ENCODE measurements at regions not wholly inside any gene's neighbourhood (a gene's known extent, or its start where the extent isn't known, plus 50 kb on each side); places are given as distances from the start of the nearest gene placed in this dataset.

DNA sequence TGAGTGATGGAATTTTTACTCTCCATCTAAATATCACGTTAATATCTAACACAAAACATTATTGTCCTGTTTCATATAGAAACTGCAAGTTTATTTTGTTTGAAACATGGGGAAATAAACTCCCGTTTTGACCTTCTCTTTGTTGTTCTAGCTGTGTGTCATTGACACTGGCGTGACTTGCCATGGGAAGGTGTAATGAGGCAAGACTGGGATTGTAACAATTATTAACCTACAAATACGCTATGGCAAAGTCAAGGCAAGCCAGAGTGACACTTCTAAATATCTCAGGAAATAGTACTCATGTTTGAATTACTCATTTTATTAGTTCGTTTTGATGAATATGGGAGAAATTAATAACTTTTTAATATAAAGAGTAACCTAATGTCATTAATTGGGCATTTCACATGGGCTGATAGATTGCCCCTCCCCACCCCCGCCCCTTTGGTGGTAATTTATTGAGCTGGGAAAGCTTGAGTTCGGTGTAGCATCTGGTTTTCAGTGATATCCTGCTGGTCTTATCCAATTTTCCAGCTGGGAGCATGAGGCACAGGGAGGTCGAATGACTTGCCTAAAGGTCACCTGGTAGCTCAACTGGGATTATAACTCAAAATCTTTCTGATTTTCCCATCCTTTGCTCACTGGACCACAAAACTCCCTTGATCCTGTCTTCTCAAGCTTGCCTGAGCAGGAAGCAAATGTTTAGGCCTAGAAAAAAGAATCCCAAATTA is 380.6 kb upstream of the JAG1 start:
- Histone ChIP-seq H2BK15ac (ENCODE audit: low read depth, low read length) (no peak overlapping the region), H3K9me1 (ENCODE audit: insufficient read depth, low read length) (no peaks in the 10 kb centered on the region), H3K4me1 (ENCODE audit: control insufficient read depth, insufficient read depth, low read length) (no peaks in the 10 kb centered on the region), H3K4ac (ENCODE audit: low read depth, low read length) (no peak overlapping the region), H3K27me3 (ENCODE audit: control insufficient read depth, insufficient read depth, low read length) (no peaks in the 10 kb centered on the region), H4K8ac (ENCODE audit: low read depth in 2 of 2, low read length in 2 of 2) (no peak overlapping the region), H3K23ac (ENCODE audit: low read depth, low read length) (no peak overlapping the region), H2BK120ac (ENCODE audit: low read depth, low read length) (no peak overlapping the region), H3K9ac (ENCODE audit: low read depth, low read length) (no peak overlapping the region), H3K4me2 (ENCODE audit: low read depth, low read length) (no peak overlapping the region), H3K27ac (ENCODE audit: insufficient read depth, low read length) (no peak overlapping the region), H3K14ac (replicated peaks; ENCODE audit: low read depth, low read length) (no peak overlapping the region), H3K79me1 (ENCODE audit: low read depth in 1 of 2, low read length in 2 of 2) (no peaks in the 10 kb centered on the region), H3K9me3 (ENCODE audit: control insufficient read depth, insufficient read depth, low read length) (no peaks in the 10 kb centered on the region), H4K91ac (ENCODE audit: insufficient read depth, low read depth, low read length) (no peak overlapping the region), H2AFZ (replicated peaks; ENCODE audit: low read length, poor library complexity) (no peak overlapping the region), H2AK5ac (ENCODE audit: low read depth, low read length) (no peak overlapping the region), H2BK20ac (ENCODE audit: low read depth, low read length) (no peak overlapping the region), H2AK9ac (replicated peaks; ENCODE audit: low read depth, low read length, poor library complexity) (no peak overlapping the region), H3K4me3 (ENCODE audit: insufficient read depth, low read depth, low read length) (no peak overlapping the region), H4K5ac (ENCODE audit: low read depth, low read length) (no peak overlapping the region), H2BK5ac (ENCODE audit: low read depth, low read length, poor library complexity, severe bottlenecking) (no peak overlapping the region), H3K56ac (ENCODE audit: extremely low read depth, insufficient read depth, low read length) (no peak overlapping the region), H4K20me1 (ENCODE audit: insufficient read depth, low read length) (no peaks in the 10 kb centered on the region), H3K18ac (ENCODE audit: low read depth, low read length) (no peak overlapping the region), H3K36me3 (ENCODE audit: control insufficient read depth, insufficient read depth, low read length) (no peaks in the 10 kb centered on the region)
- intact Hi-C loops (cut with micrococcal nuclease), result no loop called here
- no peak for ATAC-seq (ENCODE audit: low read depth)
- no CpG with 5 or more reads among the region's 8 CpGs for WGBS, 2 experiments (ENCODE audit: extremely low coverage in 2 of 2, insufficient read length in 1 of 2)
- no TSS peak for BruUV-seq (replicated peaks)
- POLR2A ChIA-PET (ENCODE audit: unreplicated experiment), result no interaction called here
- no peak for DNase-seq
- in situ Hi-C loops (cut with MboI; ENCODE audit: low sequenced_read_pairs), result no loop called here
- CTCF ChIA-PET, result no interaction called here
- TF ChIP-seq CHD1 (IDR thresholded peaks at IDR 0.05; ENCODE audit: low read depth, low read length), result no peak
- TF ChIP-seq RFX5 (IDR thresholded peaks at IDR 0.05; ENCODE audit: low read depth, low read length), result no peak
- TF ChIP-seq RCOR1 (IDR thresholded peaks at IDR 0.05; ENCODE audit: insufficient replicate concordance, low read length), result no peak
- no peak for TF ChIP-seq MXI1 (IDR thresholded peaks at IDR 0.05; ENCODE audit: borderline replicate concordance, low read depth, low read length)
- dilution Hi-C loops (cut with HindIII; ENCODE audit: low sequenced_read_pairs, unreplicated experiment), result no loop called here
